Stomach (tissue), 4 donors: ENCODE measurements at regions not wholly inside any gene's neighbourhood (a gene's known extent, or its start where the extent isn't known, plus 50 kb on each side); places are given as distances from the start of the nearest gene placed in this dataset.

ENCODE experiments used
- CTCF ChIP-seq, 7 experiments: fragments of 450-650 bp in 4 of 7; fragments of 200-600 bp in 3 of 7; sonication (generic) in 3 of 7; IDR thresholded peaks; one replicate each; pipeline ENCODE4 v1.5.1; 2016 to 2019; ENCODE audit warnings: antibody characterized with exemption in 7 of 7, control low read depth in 2 of 7, mild to moderate bottlenecking in 1 of 7
- POLR2A ChIP-seq, 4 donors: fragments of 450-650 bp; IDR thresholded peaks; one replicate each; pipeline ENCODE4 v1.6.1; 2016; ENCODE audit warnings: antibody characterized with exemption in 4 of 4, control low read depth in 2 of 4, mild to moderate bottlenecking in 1 of 4, moderate library complexity in 1 of 4

GRCh38 chr12:111102102-111102739 lies 181.8 kb upstream of the MYL2 start:
- TF ChIP-seq POLR2A (IDR thresholded peaks at IDR 0.05) = no peak
- TF ChIP-seq CTCF (IDR thresholded peaks at IDR 0.05) = no peak
